ENCODE measurements at regions not wholly inside any gene's neighbourhood (a gene's known extent, or its start where the extent isn't known, plus 50 kb on each side); places are given as distances from the start of the nearest gene placed in this dataset.
"Not testable (repeated sequence)": the region's sequence is repeated elsewhere in the genome, so short reads cannot be mapped to it uniquely, and the experiment has no call there.

- WGBS, 2 donors, result 53 to 57% methylated on average over 5 of the region's 5 CpGs
- Histone ChIP-seq H3K27ac (no peak overlapping the region), H3K27me3 (no peaks in the 10 kb centered on the region), H3K4me3 (no peak overlapping the region), H3K9me3 (no peaks in the 10 kb centered on the region), H3K36me3 (replicated peaks in 1 of 2; ENCODE audit: insufficient read depth in 1 of 2, low read depth in 2 of 2) (no peaks in the 10 kb centered on the region), H3K4me1 (no peaks in the 10 kb centered on the region)
- intact Hi-C loops (cut with DNase I), result no loop called here
- TF ChIP-seq CTCF (IDR thresholded peaks at IDR 0.05), result no peak
- TF ChIP-seq POLR2A (IDR thresholded peaks at IDR 0.05), result no peak
- ATAC-seq, result no peak
- DNase-seq, result no peak
These were observed 1517.5 kb downstream of the RPIA start for GRCh38 chr2:90209009-90209408.

GRCh38 chr2:90209806-90210205 is 1518.3 kb downstream of the RPIA start:
- H3K9me3 ChIP-seq, result no peaks in the 10 kb centered on the region
- intact Hi-C loops (cut with DNase I), result no loop called here
- no peaks in the 10 kb centered on the region for H3K27me3 ChIP-seq
- H3K27ac ChIP-seq, result no peak overlapping the region
- H3K4me1 ChIP-seq, result no peaks in the 10 kb centered on the region
- H3K36me3 ChIP-seq (replicated peaks in 1 of 2; ENCODE audit: insufficient read depth in 1 of 2, low read depth in 2 of 2), result no peaks in the 10 kb centered on the region
- no peak for TF ChIP-seq POLR2A (IDR thresholded peaks at IDR 0.05)
- WGBS, 2 donors, result 67% methylated on average over 4 of the region's 4 CpGs; no CpG with 5 or more reads in 1 of the 2 donors
- ATAC-seq (no peak), DNase-seq (no peak)
- H3K4me3 ChIP-seq, result no peak overlapping the region

- H3K9me3 ChIP-seq; H3K4me3 ChIP-seq; H3K27me3 ChIP-seq; H3K36me3 ChIP-seq (replicated peaks in 1 of 2; ENCODE audit: insufficient read depth in 1 of 2, low read depth in 2 of 2); H3K4me1 ChIP-seq; intact Hi-C loops (cut with DNase I); ATAC-seq; H3K27ac ChIP-seq: not testable (repeated sequence)
- WGBS, 2 donors, result 14 to 36% methylated on average over 1 to 2 of the region's 2 CpGs
- peak in 1 of 4 donors; percentile 9 for DNase-seq
These were observed 1524.4 kb downstream of the RPIA start for GRCh38 chr2:90215880-90216279.

GRCh38 chr2:90216801-90217200 is 1525.3 kb downstream of the RPIA start:
- H3K27me3 ChIP-seq; H3K27ac ChIP-seq; ATAC-seq; H3K4me3 ChIP-seq; DNase-seq; H3K36me3 ChIP-seq (replicated peaks in 1 of 2; ENCODE audit: insufficient read depth in 1 of 2, low read depth in 2 of 2); H3K4me1 ChIP-seq; intact Hi-C loops (cut with DNase I); H3K9me3 ChIP-seq: not testable (repeated sequence)
- WGBS, 2 donors, result 20 to 23% methylated on average over 1 of the region's 1 CpG

GRCh38 chr2:90218534-90218933 is 1527.1 kb downstream of the RPIA start:
- intact Hi-C loops (cut with DNase I); H3K27ac ChIP-seq; ATAC-seq; H3K4me1 ChIP-seq; H3K9me3 ChIP-seq; H3K4me3 ChIP-seq; H3K27me3 ChIP-seq; H3K36me3 ChIP-seq (replicated peaks in 1 of 2; ENCODE audit: insufficient read depth in 1 of 2, low read depth in 2 of 2); DNase-seq: not testable (repeated sequence)
- 80 to 90% methylated on average over 1 of the region's 2 CpGs for WGBS, 2 donors

- intact Hi-C loops (cut with DNase I); H3K4me1 ChIP-seq; H3K27me3 ChIP-seq; ATAC-seq; DNase-seq; H3K27ac ChIP-seq; H3K36me3 ChIP-seq (replicated peaks in 1 of 2; ENCODE audit: insufficient read depth in 1 of 2, low read depth in 2 of 2); H3K9me3 ChIP-seq; H3K4me3 ChIP-seq: not testable (repeated sequence)
- 50 to 58% methylated on average over 1 to 2 of the region's 2 CpGs for WGBS, 2 donors
These were observed 1529.3 kb downstream of the RPIA start for GRCh38 chr2:90220623-90221299.

- Histone ChIP-seq H3K9me3 (no peaks in the 10 kb centered on the region), H3K4me3 (no peak overlapping the region), H3K36me3 (replicated peaks in 1 of 2; ENCODE audit: insufficient read depth in 1 of 2, low read depth in 2 of 2) (no peaks in the 10 kb centered on the region), H3K4me1 (no peaks in the 10 kb centered on the region), H3K27ac (no peak overlapping the region), H3K27me3 (no peaks in the 10 kb centered on the region)
- WGBS, 2 donors, result 17 to 20% methylated on average over 1 of the region's 1 CpG
- DNase-seq, result no peak
- TF ChIP-seq CTCF (IDR thresholded peaks at IDR 0.05) (no peak), POLR2A (IDR thresholded peaks at IDR 0.05) (no peak)
- intact Hi-C loops (cut with DNase I), result no loop called here
- no peak for ATAC-seq
These were observed 1529.8 kb downstream of the RPIA start for GRCh38 chr2:90221300-90221651.

GRCh38 chr2:90224767-90225166 is 1533.3 kb downstream of the RPIA start:
- H3K27ac ChIP-seq; H3K4me3 ChIP-seq; intact Hi-C loops (cut with DNase I); DNase-seq; H3K36me3 ChIP-seq (replicated peaks in 1 of 2; ENCODE audit: insufficient read depth in 1 of 2, low read depth in 2 of 2); H3K9me3 ChIP-seq; H3K27me3 ChIP-seq; H3K4me1 ChIP-seq; ATAC-seq: not testable (repeated sequence)

- H3K27me3 ChIP-seq; H3K4me1 ChIP-seq; intact Hi-C loops (cut with DNase I); H3K27ac ChIP-seq; H3K9me3 ChIP-seq; H3K36me3 ChIP-seq (replicated peaks in 1 of 2; ENCODE audit: insufficient read depth in 1 of 2, low read depth in 2 of 2); ATAC-seq; H3K4me3 ChIP-seq: not testable (repeated sequence)
- peak in 2 of 4 donors; percentile 38 to 47 for DNase-seq
- 14 to 17% methylated on average over 1 to 5 of the region's 5 CpGs for WGBS, 2 donors
These were observed 1535.1 kb downstream of the RPIA start for GRCh38 chr2:90226465-90227072.

GRCh38 chr2:90231199-90231598 is 1539.7 kb downstream of the RPIA start:
- 62 to 96% methylated on average over 3 to 4 of the region's 4 CpGs for WGBS, 2 donors
- H3K27ac ChIP-seq; H3K27me3 ChIP-seq; DNase-seq; intact Hi-C loops (cut with DNase I); H3K9me3 ChIP-seq; H3K4me1 ChIP-seq; ATAC-seq; H3K36me3 ChIP-seq (replicated peaks in 1 of 2; ENCODE audit: insufficient read depth in 1 of 2, low read depth in 2 of 2); H3K4me3 ChIP-seq: not testable (repeated sequence)

Measured in body of pancreas (tissue), 4 donors.